Fibroblast of peridontal ligament (primary cell): ENCODE measurements at regions not wholly inside any gene's neighbourhood (a gene's known extent, or its start where the extent isn't known, plus 50 kb on each side); places are given as distances from the start of the nearest gene placed in this dataset.

ENCODE experiments used
- DNase-seq: peaks from one replicate; pipeline ENCODE4 v3.0.0-alpha.2; 2010; ENCODE audit errors: extremely low read depth

- no peak for DNase-seq
Measured at GRCh38 chr2:128808462-128809258, 490.0 kb upstream of the HS6ST1 start.

- no peak for DNase-seq
Measured at GRCh38 chr2:128809259-128809636, 490.6 kb upstream of the HS6ST1 start.

GRCh38 chr2:128809880-128810279, 491.2 kb upstream of the HS6ST1 start:
- no peak for DNase-seq

DNA sequence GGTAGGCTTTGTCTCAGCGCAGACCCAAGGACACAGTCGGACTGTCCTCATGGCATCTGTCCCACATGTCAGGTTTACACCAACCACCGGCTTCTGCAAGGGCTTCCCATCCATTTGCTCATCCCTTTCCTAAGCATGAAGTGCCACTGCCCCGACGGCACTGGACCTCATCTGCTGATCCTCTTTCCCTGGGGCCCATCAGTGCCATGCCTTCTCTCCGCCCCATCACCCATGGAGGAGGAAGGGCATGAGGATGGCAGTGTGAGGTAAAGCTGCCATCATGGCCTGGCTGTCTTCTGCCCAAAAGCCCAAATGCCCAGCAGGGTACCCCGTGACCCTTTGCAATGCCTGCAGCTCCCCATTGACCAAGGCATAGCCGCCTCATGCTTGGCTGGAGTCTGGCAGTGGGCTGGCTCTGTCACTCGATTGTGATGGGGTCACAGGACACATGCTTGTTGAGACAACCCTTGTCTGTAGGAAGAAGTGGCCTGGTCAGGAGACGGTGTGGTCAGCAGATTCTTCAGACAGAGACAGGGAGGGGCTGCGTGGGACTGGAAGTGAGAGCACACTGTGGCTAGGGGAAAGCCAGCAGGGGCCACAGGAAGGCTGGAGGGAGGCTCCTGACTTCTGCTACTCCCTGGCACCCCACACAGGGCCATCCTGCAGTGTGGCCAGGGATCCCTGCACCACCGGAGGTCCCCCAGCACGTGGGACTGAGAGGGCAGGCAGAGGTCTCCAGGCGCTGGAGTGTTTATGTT, 493.7 kb upstream of the HS6ST1 start:
- DNase-seq = no peak

DNA sequence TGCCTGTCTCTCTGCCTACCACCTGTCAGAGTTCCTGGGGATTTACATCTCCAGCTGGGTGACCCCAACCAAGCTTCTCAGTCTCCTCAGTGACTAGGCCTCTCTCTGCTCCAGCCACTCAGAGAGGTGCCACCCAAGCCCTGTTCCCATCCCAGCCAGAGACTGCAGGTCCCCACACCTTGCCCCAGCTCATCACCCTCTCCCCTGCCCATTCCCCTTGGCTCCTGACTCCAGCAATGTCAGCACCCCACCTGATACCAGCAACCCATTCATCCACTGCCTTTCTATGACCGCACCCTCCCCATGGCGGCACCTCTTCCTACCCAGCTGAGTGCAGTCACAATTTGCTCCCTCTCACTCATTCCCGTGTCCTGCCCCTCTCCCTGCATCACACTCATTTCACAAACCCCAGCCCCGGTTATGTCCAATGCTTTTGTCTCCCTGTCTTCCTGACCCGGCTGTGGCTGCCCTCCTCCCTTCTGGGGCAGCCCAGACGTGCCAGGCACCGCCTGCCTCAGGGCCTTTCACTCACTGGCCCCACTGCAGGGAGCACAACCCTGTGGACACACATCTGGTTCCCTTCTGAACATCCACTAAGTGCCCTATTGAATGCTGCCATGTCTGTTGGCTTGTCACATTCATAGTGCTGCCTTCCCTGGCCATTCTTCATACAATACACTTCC, 494.8 kb upstream of the HS6ST1 start:
- no peak for DNase-seq

- no peak for DNase-seq
Measured at GRCh38 chr2:128815248-128815647, 496.6 kb upstream of the HS6ST1 start.

DNA sequence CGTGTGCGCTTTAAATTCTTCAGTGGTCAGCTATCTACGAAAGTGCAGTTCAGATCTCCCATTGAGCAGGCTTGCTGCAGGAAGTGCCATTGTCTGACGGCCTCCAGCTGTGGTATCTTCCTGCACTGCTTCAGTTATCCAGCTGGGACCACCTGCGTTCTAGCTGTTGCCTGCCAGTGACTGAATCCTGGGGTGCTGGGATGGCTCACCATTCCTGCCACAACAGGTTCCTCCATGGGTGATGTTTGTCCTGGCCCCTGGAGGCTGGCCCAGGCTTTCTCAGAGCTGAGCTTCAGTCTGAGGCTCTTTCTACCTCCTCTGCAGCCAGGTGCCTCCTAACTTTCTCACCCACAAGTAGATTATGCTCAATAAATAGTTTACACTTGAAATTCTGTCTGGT, 498.5 kb upstream of the HS6ST1 start:
- DNase-seq = no peak

DNA sequence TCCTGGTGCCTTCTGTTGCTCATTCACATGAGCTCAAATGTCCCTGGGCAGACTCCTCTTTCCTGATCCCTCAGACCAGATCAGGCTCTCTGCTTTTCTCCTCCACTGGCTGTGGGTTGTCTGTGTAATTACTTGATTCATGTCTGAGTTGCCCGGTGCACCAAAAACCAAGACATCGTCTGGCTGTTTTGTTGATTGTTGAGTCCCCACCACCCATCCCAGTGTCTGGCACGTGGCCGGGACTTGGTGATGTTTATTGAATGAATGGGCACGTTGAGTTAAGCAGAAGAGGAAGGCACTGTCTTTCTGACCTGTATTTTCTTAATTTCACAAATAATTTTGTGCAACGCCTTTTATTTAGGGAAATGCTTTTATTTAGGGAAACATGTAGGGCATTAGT, 499.1 kb upstream of the HS6ST1 start:
- no peak for DNase-seq

GRCh38 chr2:128818248-128818647, 499.6 kb upstream of the HS6ST1 start:
- DNase-seq = no peak

GRCh38 chr2:128818704-128819491, 500.2 kb upstream of the HS6ST1 start:
- DNase-seq = no peak

GRCh38 chr2:128820452-128820851, 501.8 kb upstream of the HS6ST1 start:
- no peak for DNase-seq

- DNase-seq = no peak
Measured at GRCh38 chr2:128821010-128821409, 502.3 kb upstream of the HS6ST1 start.

DNA sequence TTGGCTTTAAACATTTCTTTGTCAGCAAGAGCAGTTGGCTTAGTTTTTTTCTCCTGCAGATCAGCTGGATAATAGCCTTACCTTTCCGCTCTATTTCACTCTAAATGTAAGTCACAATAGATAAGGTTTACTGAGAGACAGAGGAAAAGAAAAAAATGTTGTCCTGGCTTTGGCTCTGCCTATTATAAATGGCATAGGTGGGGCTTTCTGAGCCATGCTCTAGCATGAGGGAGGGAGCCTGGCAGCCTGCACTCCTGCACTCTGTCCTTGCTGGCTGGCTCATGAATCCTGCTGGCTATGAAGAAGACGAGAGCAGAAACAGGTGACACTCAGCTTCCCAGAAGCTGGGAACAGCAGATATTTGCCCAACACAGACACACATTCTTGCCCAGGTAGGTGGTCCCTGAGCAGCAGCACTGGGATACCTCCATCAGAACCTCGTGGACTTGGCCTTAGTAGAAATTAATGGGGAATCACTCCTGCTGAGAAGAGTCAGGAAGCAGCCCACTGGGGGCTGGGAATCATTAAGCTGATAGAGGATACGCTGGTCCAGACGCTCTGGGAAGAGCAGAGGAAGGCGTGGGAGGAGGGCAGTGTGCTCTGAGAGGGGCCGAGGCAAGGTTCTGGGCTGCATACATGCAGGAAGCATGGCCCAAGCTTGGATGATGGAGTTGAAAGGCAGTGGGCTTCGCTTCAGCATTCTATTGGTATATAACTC, 514.4 kb upstream of the HS6ST1 start:
- DNase-seq = no peak

GRCh38 chr2:128833664-128834027, 515.0 kb upstream of the HS6ST1 start:
- no peak for DNase-seq

- no peak for DNase-seq
Measured at GRCh38 chr2:128834207-128834879, 515.7 kb upstream of the HS6ST1 start.

DNA sequence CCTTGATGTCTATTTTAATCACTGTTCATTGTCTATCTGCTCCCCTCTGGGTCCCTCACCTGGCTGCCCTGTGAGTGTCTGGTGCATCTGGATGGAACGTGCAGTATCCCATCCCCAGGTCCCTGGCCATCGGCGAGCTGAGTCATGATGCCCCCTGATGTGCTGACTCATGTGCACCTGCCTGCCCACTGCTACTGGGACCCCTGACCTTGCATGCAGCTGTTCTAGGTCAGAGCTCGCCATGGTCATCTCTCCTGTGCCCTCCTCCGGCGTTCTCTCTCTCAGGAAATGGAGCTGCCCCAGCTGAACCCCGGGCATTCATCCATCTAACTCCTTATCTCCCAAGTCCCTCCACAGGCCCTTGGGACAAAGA, 516.2 kb upstream of the HS6ST1 start:
- DNase-seq = no peak

GRCh38 chr2:128835342-128835855, 516.7 kb upstream of the HS6ST1 start:
- no peak for DNase-seq

- no peak for DNase-seq
Measured at GRCh38 chr2:128835974-128836373, 517.3 kb upstream of the HS6ST1 start.

DNA sequence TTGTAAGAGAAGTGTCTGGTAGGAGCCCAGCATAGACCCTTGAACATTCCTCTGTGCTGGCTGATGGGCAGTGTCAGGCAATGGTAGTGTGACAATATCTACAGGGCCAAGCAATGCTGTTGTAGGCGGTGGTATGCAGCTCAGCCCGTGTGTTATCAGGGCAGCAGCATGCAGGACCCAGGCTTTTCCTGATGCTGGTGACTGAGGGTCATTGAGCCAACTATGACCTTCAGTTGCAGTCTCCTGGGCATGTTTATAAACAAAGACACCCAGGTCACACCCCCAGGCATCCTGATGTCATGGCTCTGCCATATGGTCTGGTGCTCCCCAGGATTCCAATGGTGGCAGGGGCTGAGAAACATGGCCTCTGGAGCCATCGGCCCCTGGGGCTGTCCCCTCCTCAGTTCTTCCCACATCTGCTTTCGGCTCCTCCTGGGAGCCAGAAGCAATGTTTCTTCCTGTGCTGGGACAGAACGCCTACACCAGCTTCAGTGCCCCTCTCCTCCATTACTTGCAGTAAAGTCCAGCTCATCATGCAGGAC, 518.0 kb upstream of the HS6ST1 start:
- no peak for DNase-seq

- no peak for DNase-seq
Measured at GRCh38 chr2:128838244-128838643, 519.6 kb upstream of the HS6ST1 start.
